ENCODE measurements at regions not wholly inside any gene's neighbourhood (a gene's known extent, or its start where the extent isn't known, plus 50 kb on each side); places are given as distances from the start of the nearest gene placed in this dataset.

DNA sequence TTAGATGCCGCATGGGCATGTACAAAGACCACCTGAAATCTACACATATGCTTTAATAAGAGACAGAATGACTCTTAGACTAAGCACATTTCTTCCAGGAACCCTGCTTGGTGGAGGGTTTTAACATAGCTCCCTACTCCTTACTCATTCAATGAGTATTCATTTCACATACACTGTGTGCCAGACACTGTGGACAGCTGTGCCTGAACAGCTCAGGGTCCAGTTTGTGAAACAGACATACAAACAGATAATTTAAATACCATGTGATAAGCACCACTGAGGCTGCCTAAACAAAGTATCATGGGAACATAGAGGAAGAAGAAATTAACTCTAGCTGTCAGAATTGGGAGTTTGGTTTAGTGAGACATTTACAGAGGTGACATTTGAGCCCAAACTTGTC, 65.2 kb upstream of the ITPRID1 start:
- intact Hi-C loops (cut with DNase I), result loop anchor here (5.0 kb wide), 1 partner anchor 39 kb away; no protein-coding TSS in a partner anchor
- DNase-seq, result no peak

DNA sequence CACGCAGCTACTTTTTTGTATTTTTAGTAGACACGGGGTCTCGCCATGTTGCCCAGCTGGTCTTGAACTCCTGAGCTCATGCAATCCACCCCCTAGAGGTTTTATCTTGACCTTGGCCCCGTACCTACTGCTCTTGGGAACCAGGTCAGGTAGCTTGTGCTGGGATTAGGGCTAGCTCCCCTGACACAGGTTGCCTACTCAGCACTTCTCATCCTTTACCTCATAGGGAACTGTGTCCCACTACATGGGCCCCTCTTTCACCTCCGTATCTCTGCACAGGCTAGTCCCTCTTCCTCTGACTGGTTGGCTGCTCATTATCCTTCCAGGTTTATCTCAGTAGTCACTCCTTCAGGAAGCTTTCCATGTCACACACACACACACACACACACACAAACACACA, 58.0 kb upstream of the ITPRID1 start:
- intact Hi-C loops (cut with DNase I), result no loop called here
- DNase-seq, result no peak

DNA sequence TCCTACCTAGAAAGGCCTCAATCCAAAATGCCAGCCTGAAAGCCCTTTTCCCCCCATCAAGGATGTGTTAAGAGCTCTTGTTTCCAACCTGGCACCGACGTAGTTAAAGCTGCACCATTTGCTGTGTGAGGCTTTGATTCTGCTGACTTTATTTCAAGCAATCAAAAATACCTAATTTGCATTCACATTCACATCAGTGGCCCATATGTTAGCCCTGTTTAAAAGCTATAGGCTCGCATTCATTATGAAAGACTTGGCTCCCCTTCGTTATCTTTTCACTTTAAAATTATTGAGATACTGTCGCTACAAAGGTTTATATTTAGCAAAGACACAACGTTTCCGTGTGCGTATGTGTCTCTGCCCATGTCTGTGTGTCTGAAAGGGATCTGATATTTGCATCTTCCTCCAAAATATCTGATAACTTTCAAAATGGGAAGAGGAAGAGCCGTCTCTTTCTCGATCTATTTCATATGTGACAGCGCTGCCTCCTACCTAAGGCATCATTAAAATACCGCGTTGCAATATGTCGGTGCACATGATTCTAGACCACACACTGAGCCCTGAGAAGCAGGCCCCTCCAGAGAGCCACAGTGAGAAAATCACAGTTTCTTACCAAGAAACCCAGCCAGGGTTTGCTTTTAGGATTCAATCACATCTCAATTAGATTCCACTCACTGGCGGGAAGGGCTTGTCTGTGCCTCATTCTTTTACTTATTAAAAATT, 57.1 kb upstream of the ITPRID1 start:
- no peak for DNase-seq
- intact Hi-C loops (cut with DNase I), result no loop called here

DNA sequence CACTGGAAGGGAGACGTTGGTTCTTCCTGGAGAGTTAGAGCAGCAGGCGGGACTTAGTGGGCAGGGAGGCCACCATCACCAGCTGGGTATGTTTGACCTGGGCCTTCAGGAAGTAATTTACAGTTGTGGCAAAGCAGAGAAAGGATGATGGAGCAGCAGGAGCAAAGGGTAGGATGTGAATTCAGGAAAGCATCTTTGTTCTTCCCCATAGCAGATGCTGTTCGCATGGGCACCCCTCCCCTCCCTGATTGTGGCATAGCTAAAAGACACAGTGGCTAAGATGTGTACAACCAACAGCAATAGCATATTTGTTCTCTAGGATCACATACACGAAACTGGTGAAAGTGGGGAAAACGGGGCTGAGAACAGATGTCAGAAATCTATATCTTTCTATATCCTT, 56.3 kb upstream of the ITPRID1 start:
- intact Hi-C loops (cut with DNase I), result no loop called here
- DNase-seq, result no peak

DNA sequence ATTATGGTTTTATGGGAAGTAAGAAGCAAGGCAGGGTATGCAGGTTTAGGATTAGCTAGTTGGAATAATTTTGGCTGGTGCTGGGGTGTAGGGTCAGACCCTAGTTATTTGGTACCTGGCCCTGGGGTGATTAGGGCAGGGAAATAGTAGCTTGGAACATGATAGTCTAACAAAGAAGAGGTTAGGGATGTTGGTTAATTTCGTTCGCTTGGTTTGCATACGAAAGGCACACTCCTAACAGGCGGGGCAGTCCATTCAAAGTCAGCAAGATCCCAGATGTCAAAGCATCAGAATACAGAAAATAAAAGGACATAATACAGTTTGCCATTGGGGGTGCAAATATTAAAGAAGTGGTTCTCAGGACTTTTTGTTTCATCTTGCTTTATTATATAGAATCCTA, 55.7 kb upstream of the ITPRID1 start:
- no peak for DNase-seq

DNA sequence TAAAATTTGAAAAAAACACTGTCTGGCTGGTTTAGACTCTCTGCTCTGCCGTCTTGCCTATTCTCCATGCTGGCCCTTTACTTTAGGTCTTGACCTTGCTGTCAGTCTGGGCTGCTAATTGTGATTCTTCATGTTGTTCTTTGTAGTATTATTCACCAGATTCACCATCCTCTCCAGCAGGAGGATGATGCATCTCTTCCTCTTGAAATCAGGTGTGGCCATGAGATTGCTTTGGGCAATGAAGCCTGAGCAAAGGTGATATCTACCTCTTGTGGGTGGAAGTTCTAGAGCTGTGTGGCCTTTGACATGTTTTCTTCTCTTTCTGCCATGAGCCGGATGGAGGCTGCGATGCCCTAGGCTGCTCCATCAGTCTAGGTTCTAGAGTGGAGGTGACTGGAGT, 51.3 kb upstream of the ITPRID1 start:
- no peak for DNase-seq
- intact Hi-C loops (cut with DNase I), result no loop called here

More for the DNA sequence above, 55.7 kb upstream of the ITPRID1 start:
- intact Hi-C loops (cut with DNase I), result no loop called here
